Endodermal cell (in vitro differentiated cells): ENCODE measurements at regions not wholly inside any gene's neighbourhood (a gene's known extent, or its start where the extent isn't known, plus 50 kb on each side); places are given as distances from the start of the nearest gene placed in this dataset.

Experiments
- DNase-seq: peaks from one replicate; pipeline ENCODE4 v3.0.0-alpha.2; 2017
- H3K27ac ChIP-seq: 2 replicates; pipeline ENCODE4 v1.5.1; 2013; ENCODE audit warnings: mild to moderate bottlenecking, low read depth, low read length, moderate library complexity
- H3K27me3 ChIP-seq: 2 replicates; pipeline ENCODE4 v1.6.1; 2013; ENCODE audit warnings: mild to moderate bottlenecking, low read length, moderate library complexity; ENCODE audit not compliant: insufficient read depth, control insufficient read depth, poor library complexity, severe bottlenecking
- H3K36me3 ChIP-seq: 2 replicates; pipeline ENCODE4 v1.7.0; 2013; ENCODE audit warnings: mild to moderate bottlenecking, low read length, moderate library complexity; ENCODE audit not compliant: control insufficient read depth, insufficient read depth
- H3K4me1 ChIP-seq: one replicate; pipeline ENCODE4 v1.7.0; 2013; ENCODE audit warnings: low read length; ENCODE audit not compliant: control insufficient read depth, insufficient read depth
- H3K4me3 ChIP-seq: 2 replicates; pipeline ENCODE4 v1.5.1; 2013; ENCODE audit warnings: mild to moderate bottlenecking, low read length, moderate library complexity
- H3K9ac ChIP-seq: 2 replicates; pipeline ENCODE4 v1.6.1; 2013; ENCODE audit warnings: mild to moderate bottlenecking, low read length, moderate library complexity; ENCODE audit not compliant: poor library complexity, severe bottlenecking; ENCODE audit errors: extremely low read depth
- H3K9me3 ChIP-seq: 2 replicates; pipeline ENCODE4 v1.6.1; 2013; ENCODE audit warnings: mild to moderate bottlenecking, low read length, moderate library complexity; ENCODE audit not compliant: control insufficient read depth
- H3K27ac Mint-ChIP-seq: 2 replicates; pipeline ENCODE4 v1.8.0; 2020; ENCODE audit warnings: mixed read lengths
- H3K27me3 Mint-ChIP-seq: 2 replicates; pipeline ENCODE4 v1.8.0; 2021; ENCODE audit warnings: mild to moderate bottlenecking, mixed read lengths; ENCODE audit not compliant: insufficient read depth
- H3K36me3 Mint-ChIP-seq: 2 replicates; pipeline ENCODE4 v1.8.0; 2020; ENCODE audit warnings: low read depth, mixed read lengths
- H3K4me1 Mint-ChIP-seq: 2 replicates; pipeline ENCODE4 v1.8.0; 2020; ENCODE audit warnings: mixed read lengths
- H3K4me3 Mint-ChIP-seq: 2 replicates; pipeline ENCODE4 v1.8.0; 2020; ENCODE audit warnings: mild to moderate bottlenecking, moderate library complexity, mixed read lengths
- H3K9me3 Mint-ChIP-seq: 2 replicates; pipeline ENCODE4 v1.8.0; 2020; ENCODE audit warnings: mild to moderate bottlenecking, mixed read lengths
- CTCF ChIP-seq: fragments of 200-600 bp; sonication (generic); conservative IDR thresholded peaks from 2 replicates; pipeline ENCODE4 v1.5.0; 2021; ENCODE audit warnings: antibody characterized with exemption, mild to moderate bottlenecking
- WGBS, 2 experiments: methylation state at CpG; one replicate each; pipeline versions ENCODE4 v1.1.5 to v1.1.7; 2013; ENCODE audit warnings: missing lambda C conversion rate in 2 of 2, mixed read lengths in 1 of 2; ENCODE audit not compliant: insufficient coverage in 1 of 2, insufficient read length in 1 of 2; 5-methylcytosine and 5-hydroxymethylcytosine counted together

- H3K36me3 Mint-ChIP-seq: no peaks in the 10 kb centered on the region
- H3K9me3 Mint-ChIP-seq: peaks cover 7% of the 10 kb centered on the region
- no peak overlapping the region for H3K4me3 Mint-ChIP-seq
- H3K27ac Mint-ChIP-seq: no peak overlapping the region
- H3K4me1 Mint-ChIP-seq: no peaks in the 10 kb centered on the region
- no peak overlapping the region for H3K4me3 ChIP-seq
- no peak overlapping the region for H3K27ac ChIP-seq
- H3K27me3 Mint-ChIP-seq: no peaks in the 10 kb centered on the region
- H3K36me3 ChIP-seq: no peaks in the 10 kb centered on the region
- no peak overlapping the region for H3K9ac ChIP-seq
- DNase-seq: no peak
- 48 to 100% methylated on average over 1 to 2 of the region's 2 CpGs for WGBS, 2 experiments
- peaks cover 6% of the 10 kb centered on the region for H3K9me3 ChIP-seq
- no peak for TF ChIP-seq CTCF
- H3K27me3 ChIP-seq: no peaks in the 10 kb centered on the region
- no peaks in the 10 kb centered on the region for H3K4me1 ChIP-seq
Observed at GRCh38 chr10:2826675-2827074, 240.7 kb upstream of the PFKP start.

- no peak for DNase-seq
- Mint-ChIP-seq H3K27me3 (no peaks in the 10 kb centered on the region), H3K4me3 (no peak overlapping the region), H3K27ac (no peak overlapping the region), H3K9me3 (peaks cover 7% of the 10 kb centered on the region), H3K36me3 (no peaks in the 10 kb centered on the region), H3K4me1 (no peaks in the 10 kb centered on the region)
- TF ChIP-seq CTCF: no peak
- Histone ChIP-seq H3K4me1 (no peaks in the 10 kb centered on the region), H3K27ac (no peak overlapping the region), H3K4me3 (no peak overlapping the region), H3K27me3 (no peaks in the 10 kb centered on the region), H3K36me3 (no peaks in the 10 kb centered on the region), H3K9ac (no peak overlapping the region), H3K9me3 (peaks cover 6% of the 10 kb centered on the region)
- 90 to 93% methylated on average over 2 to 4 of the region's 4 CpGs for WGBS, 2 experiments
Observed at GRCh38 chr10:2825841-2826240, 241.5 kb upstream of the PFKP start.

DNA sequence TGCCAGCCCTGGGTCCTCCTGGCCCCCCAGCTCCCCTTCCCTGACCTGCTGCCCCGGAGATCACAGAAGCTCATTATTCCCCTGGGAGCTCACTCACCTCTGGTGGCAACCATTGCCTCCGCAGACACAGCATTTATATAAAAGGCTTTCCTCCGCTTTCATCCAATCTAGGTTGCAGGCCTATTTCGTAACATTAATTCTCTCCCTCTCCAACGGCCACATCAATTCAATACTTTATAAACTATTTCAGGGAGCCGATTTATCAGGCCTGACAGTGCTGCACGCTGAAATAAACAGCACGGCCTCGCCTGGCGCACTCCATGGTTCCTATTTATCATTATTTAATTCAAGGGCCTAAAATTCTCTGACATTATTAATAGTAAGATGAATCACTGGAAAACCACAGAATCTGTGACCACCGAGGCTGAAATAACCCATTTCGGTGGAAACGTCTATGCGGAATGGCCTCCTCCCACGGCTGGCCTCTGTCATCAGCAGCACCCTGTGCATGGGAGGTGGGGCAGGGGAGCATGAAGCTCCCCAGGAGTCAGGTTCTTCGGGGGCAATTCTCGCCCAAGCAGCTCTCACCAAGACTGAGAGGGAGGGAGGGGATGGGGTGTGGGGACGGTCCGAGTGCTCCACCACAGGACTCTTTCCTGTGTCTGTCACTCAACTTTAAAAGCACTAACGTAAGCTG, 249.3 kb upstream of the PFKP start:
- H3K27ac ChIP-seq: no peak overlapping the region

More for the DNA sequence above, 249.3 kb upstream of the PFKP start:
- H3K4me1 Mint-ChIP-seq: peaks cover 8% of the 10 kb centered on the region
- WGBS, 2 experiments: 90 to 91% methylated on average over 5 to 20 of the region's 20 CpGs
- no peaks in the 10 kb centered on the region for H3K36me3 ChIP-seq
- no peak overlapping the region for H3K4me3 Mint-ChIP-seq
- H3K36me3 Mint-ChIP-seq: no peaks in the 10 kb centered on the region
- H3K27ac Mint-ChIP-seq: no peak overlapping the region
- no peaks in the 10 kb centered on the region for H3K9me3 Mint-ChIP-seq
- DNase-seq: no peak
- no peaks in the 10 kb centered on the region for H3K27me3 Mint-ChIP-seq
- no peak for TF ChIP-seq CTCF
- H3K4me1 ChIP-seq: no peaks in the 10 kb centered on the region
- no peak overlapping the region for H3K4me3 ChIP-seq
- no peaks in the 10 kb centered on the region for H3K27me3 ChIP-seq
- H3K9me3 ChIP-seq: no peaks in the 10 kb centered on the region
- H3K9ac ChIP-seq: no peak overlapping the region
